Glomerular endothelial cell (primary cell): ENCODE measurements at regions not wholly inside any gene's neighbourhood (a gene's known extent, or its start where the extent isn't known, plus 50 kb on each side); places are given as distances from the start of the nearest gene placed in this dataset.

Experiments used
- DNase-seq: peaks from one replicate; pipeline ENCODE4 v3.0.0-alpha.2; 2011; ENCODE audit warnings: low read depth, low spot score; ENCODE audit errors: extremely low read depth

DNA sequence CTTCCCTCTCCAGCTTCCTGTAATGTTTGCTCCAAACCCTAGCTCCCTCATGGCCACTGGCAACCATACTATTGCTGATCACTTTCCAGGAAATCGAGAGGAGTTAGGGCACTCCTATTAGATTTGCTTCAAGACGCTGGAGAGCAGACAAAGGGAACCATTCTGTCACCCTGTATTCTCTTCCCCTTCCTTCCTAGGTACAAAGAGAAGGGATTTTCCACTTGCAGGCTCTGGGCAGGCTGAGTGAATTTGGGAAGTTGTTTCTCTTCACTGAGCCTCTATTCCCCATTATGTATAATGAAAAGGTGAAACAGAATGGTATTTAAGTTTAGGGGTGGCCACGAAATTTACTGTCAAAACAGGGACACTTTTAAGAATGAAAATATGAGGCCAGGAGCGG is 99.4 kb upstream of the LPP start:
- DNase-seq = no peak

GRCh38 chr3:188055388-188055787 is 98.6 kb upstream of the LPP start:
- DNase-seq = no peak

- DNase-seq = no peak
Measured at GRCh38 chr3:188057124-188057523, 96.8 kb upstream of the LPP start.

DNA sequence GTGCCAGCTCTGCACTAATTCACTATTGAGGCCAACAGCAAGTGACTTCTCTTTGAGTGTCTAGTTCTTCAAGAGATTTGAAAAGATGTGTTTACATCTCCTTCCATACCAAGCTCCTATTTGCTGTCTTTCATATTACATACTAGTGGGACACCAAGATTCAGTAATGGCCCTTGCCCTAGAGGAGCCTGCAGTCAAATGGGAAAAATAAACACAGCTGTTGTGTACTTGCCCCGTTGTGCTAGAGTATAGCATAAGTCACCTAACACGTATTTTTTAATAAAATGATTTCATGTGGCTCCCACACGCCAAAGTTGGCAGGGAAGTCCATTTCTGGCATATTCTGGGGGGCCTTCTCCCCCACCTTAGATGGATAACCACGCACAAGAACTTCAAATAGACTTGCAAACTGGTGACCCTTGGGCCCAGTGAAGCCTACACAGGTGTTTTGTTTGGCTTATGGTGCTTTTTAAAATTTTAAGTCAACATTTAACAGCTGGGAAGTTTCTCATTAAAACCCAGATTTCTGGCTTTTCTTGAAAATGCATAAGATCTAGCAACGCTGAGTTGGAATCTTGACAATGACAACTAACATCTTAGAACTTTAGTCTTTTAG is 95.3 kb upstream of the LPP start:
- no peak for DNase-seq

- no peak for DNase-seq
Measured at GRCh38 chr3:188059351-188059750, 94.6 kb upstream of the LPP start.

DNA sequence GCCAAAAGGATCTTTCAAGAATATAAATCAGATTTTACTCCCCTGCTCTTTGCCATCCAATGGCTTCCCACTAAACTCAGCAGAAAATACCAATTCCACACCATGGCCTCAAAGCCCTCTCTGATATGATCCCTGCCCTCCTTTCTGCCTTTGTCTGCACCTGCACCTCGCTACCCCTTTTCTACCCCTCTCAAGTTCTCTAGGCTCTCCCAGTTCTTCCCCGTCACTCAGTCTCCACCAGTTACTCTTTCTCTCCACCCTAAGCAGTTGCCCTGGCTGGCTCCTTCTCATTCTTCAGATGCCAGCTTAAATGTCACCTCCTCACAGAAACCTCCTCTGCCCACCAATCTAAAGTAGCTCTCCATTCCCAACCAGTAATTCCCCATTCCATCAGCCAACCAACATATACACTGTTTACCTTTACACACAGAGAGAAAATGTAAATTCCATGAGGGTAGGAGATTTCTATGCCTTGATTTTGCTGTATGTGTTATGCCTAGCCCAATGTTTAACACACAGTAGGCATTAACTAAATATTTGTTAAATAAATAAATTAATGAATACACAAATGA is 93.6 kb upstream of the LPP start:
- no peak for DNase-seq

DNA sequence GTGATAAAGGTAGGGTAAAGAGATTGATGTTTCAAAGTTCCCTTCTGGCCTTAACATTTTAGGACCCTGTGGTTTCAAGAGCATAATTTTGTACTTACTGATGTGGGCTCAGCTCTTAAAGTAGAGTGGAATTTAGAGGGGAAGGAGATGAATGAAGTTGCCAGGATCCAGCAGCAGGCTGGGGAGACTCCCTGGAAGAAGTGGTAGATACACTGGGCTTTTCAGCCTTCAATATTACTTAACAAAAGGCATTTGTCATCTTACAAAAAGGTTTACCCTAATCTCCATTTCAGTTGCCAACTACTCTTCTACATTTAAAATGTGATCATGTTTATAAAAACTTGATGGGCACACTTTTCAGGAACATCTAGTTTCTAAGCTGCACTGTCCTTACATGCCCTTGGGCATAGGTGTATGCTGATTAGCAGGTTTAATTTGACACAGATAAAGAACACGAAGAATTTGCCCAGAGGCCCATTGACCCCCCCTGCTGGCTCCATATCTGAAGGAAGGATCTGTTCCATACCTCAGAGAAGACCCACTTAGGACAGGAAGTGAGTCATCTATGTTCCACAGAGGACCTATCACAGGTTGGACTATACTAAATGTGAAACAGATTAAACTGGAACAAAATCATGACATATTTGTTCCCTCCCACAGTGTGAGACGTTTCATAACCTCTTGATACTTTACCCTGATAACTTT is 93.0 kb upstream of the LPP start:
- DNase-seq = no peak

- DNase-seq = no peak
Measured at GRCh38 chr3:188062216-188062615, 91.7 kb upstream of the LPP start.

DNA sequence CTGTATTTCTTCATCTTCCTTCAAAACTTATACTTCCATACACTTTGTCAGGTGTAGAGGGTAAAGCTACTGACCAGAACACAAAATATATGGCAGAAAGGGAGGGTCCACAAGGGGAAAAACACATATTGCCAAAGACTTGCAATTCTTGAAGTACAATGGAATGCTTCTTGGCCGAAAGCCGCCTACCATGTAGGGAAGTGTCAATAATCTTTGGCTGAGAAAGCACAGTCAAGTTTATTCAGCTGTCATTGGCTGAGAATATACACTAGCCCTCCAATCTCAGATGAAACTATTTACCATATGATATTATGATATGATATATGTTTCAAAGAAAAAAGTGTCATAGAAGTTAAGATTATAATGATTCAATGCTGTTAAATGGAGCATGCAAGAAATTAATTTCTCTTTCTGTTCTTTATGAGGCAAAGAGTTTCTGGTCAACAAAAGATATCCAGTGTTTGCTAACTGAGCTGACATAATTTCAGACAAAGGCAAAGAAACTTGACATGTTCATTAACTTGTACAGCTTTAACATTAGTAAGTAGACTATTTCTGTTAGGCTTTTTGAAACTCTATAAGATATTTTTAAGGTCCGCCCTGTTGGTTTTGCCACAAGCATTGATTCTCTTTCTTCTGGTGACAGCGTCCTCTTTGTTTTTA is 89.0 kb upstream of the LPP start:
- DNase-seq = no peak

GRCh38 chr3:188066141-188066540 is 87.8 kb upstream of the LPP start:
- no peak for DNase-seq

DNA sequence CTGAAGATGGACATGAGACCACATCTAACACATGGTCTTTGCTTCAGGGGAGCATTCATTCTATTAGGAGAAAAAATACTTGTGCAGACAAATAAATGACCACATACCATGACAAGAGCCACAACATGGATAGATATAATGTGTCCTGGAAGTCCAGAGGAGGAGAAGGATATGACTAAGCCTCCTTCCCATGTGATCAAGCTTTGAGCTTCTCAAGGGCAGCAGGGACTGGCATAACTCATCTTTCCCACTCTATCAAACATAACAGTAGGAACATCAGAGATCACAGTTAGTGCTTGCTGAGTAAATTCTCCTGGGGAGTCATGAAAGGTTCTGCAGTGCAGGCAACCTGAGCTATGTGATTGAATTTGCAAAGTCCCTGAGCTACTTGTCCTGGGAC is 86.0 kb upstream of the LPP start:
- DNase-seq = no peak

- DNase-seq = no peak
Measured at GRCh38 chr3:188068342-188068741, 85.6 kb upstream of the LPP start.

DNA sequence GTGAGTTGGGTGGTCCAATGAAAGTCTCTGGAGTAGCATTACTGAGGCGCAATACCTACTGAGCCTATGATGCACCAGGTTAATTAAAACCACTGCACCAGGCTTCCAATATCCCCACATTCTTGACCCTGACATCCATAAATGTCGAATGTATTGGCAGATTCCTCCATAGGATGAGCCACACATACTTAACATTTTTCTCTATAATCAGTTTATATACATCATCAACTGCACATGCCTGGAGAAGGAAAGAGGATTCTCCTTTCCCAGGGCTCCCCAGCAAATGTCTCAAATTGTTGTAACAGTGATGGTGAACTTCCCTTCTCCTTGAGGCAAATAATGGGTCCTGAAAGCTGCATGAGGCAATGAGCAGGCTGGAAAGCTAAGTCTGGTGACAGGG is 82.3 kb upstream of the LPP start:
- no peak for DNase-seq

DNA sequence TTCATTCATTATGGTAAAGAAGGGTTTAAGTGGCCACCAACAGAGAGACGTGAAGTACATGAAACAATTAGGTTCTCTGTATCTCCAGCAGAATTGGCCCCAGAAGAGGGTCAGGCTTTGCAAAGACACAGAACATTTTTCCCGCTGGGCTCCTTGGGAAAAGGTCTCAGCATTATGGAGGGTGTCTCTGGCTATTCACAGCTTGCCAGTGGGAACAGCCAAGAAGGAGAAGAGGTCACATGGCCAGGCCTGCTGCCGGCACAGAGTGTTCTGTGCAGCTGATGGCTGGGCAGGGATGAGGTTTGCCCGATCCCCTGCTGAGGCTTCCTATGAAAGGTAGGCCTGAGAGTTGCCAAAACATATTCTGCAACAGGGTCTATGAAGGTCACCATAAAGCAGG is 77.8 kb upstream of the LPP start:
- DNase-seq = no peak

DNA sequence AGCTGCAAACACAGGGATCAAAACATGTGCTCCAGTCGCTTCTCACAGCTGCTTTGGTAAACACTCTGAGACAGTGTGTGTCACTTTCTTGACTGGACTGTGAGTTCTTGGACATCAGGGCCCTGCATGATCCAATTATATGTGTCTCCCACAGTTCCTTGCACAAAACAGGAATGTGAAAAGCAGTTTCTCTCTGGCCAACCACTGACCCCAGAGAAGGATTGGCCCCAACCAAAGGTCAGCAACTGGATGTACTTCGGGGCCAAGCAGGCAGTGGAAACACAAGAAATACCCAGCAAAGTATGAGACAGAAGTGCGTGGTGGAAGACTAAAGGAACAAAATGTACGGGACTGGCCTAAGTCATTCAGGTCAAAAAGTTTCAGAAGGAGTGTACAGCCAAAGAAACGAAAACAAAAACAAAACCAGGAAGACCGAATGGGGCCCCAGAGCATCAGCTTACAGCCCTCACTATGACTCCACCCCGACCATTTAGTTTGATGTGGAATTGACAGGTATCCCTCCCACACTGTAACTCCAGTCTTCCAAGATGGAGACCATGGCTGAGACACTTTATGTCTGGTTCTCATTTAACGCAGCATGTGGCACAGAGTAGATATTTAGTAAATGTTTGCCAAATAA is 76.7 kb upstream of the LPP start:
- no peak for DNase-seq

DNA sequence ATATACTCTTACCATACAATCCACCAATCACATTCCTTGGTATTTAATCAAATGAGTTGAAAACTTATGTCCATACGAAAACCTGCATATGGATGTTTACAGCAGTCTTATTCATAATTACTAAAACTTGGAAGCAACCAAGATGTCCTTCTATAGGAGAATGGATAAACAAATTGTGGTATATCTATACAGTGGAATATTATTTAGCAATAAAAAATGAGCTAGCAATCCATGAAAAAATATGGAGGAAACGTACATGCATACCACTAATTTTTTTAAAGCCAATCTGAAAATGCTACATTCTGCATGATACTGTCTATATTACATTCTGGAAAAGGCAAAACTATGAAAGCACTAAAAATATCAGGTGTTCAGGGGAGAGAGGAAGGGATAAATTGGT is 73.9 kb upstream of the LPP start:
- DNase-seq = no peak

- no peak for DNase-seq
Measured at GRCh38 chr3:188082031-188082430, 71.9 kb upstream of the LPP start.

- DNase-seq = no peak
Measured at GRCh38 chr3:188082450-188082849, 71.5 kb upstream of the LPP start.

DNA sequence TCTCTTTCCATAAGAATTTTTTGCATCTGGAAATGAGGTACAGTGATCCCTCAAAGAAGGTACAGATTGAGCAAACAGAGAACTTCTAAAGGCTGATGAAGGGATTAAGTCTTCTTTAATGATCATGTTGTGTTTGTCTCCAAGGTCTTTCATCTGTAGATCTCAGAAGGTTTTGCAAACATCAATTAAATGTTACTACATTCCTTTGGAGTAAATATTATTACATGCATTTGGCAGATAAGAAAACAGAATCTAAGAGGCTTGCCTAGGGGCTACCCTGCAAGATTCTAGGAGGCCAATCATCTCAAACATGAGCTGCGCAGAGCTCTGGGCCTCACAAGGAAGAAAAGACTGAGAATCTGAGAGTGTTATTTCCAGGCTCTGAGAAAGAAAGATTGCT is 70.9 kb upstream of the LPP start:
- DNase-seq = no peak

DNA sequence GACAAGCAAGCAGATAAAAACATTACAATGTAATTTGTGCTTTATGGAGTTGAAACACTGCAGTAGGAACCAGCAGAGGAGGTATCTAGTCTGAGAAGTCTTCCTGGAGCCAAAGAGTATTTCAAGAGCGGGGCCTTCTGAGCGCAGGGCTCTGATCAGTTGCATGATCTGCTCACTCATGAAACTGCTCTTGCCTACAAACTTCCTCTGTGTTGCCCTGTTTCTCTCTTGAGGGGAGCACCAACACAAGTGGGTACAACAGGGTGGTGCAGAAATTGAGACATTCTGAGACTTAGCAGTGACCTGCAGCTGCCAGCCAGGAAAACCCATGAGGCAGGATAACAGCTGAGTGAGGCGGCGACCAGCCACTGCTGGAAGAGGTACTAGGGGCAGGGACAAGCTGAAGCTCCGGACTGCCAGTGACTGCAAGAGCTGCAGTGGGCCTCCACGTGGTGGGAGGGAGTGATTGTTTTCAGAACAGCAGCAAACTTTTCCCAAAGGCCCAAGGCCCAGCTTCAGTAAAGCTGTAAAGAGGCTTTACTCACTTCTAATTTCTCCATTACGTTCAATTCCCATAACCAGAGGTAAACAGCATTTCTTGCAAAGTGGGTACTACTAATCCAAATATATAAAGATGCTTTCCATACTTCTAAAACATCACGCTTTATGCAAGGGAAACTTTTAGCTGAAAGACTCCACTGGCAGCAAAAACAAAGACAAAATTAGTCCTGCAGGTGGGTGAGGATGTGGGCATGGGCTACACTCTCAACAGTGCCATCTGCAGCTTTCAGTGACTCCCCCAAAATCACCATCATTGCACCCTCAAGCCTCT is 69.0 kb upstream of the LPP start:
- no peak for DNase-seq
